ENCODE measurements at regions not wholly inside any gene's neighbourhood (a gene's known extent, or its start where the extent isn't known, plus 50 kb on each side); places are given as distances from the start of the nearest gene placed in this dataset.

DNA sequence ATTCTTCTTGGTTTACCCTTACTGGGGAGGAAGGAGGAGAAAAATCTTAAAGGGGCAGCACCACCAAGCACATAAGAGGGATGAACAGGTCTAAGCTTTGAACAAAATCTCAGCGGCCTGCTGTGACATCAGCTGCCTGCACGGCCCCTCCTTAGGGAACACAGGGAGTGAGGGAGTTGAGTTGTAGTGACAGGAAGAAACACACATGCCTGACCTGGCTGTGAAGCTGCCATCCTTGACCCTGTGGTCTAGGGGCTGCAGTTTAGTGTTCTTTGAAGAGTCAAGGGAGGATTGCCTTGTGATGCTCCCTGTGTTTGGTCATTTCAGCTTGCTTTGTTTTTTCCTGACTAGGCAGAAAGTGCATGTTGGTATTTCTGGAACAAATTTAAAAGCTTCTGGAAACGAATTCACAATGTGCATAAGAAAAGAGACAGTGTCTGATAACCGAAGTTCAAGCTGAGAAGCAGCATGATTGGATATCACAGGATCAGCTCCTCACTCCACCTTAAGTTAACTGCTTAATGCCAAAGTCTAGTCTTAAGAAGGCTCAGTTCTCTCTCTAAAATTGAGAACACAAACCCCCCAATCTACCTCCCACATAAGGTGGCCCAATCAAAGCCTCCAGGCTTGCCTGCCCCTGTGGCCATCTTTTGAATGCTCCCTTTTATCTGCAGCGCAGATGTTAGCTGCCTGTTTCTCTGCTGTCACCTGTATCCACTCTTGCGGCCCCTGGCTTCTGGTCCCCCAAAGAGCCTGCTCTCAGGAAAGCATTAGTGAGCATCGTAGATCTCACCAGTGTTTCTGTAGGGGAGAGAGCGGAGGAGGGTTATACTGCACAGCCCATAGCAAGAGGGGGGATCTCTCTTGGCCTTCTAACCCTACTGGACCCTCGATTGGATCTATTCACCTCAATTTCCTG lies 82.2 kb downstream of the SCN11A start:
- Histone ChIP-seq H3K27ac (replicated peaks) (no peak overlapping the region), H3K4me3 (replicated peaks; ENCODE audit: insufficient read depth, low read length) (no peak overlapping the region), H3K27me3 (ENCODE audit: insufficient read depth, poor library complexity, severe bottlenecking) (peaks cover 13% of the 10 kb centered on the region)
- DNase-seq (ENCODE audit: low read depth in 1 of 2, low spot score in 1 of 2): no peak
- no peak for TF ChIP-seq POLR2AphosphoS5 (IDR thresholded peaks at IDR 0.05; ENCODE audit: low read depth)
- TF ChIP-seq SPI1 (IDR thresholded peaks at IDR 0.05; ENCODE audit: borderline replicate concordance, low read depth): no peak
- TF ChIP-seq GABPA (IDR thresholded peaks at IDR 0.05; ENCODE audit: low read depth): no peak
- TF ChIP-seq, protein P1, sequence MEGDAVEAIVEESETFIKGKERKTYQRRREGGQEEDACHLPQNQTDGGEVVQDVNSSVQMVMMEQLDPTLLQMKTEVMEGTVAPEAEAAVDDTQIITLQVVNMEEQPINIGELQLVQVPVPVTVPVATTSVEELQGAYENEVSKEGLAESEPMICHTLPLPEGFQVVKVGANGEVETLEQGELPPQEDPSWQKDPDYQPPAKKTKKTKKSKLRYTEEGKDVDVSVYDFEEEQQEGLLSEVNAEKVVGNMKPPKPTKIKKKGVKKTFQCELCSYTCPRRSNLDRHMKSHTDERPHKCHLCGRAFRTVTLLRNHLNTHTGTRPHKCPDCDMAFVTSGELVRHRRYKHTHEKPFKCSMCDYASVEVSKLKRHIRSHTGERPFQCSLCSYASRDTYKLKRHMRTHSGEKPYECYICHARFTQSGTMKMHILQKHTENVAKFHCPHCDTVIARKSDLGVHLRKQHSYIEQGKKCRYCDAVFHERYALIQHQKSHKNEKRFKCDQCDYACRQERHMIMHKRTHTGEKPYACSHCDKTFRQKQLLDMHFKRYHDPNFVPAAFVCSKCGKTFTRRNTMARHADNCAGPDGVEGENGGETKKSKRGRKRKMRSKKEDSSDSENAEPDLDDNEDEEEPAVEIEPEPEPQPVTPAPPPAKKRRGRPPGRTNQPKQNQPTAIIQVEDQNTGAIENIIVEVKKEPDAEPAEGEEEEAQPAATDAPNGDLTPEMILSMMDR (IDR thresholded peaks at IDR 0.05; ENCODE audit: insufficient read depth, low read length): no peak
- TF ChIP-seq, protein P2, sequence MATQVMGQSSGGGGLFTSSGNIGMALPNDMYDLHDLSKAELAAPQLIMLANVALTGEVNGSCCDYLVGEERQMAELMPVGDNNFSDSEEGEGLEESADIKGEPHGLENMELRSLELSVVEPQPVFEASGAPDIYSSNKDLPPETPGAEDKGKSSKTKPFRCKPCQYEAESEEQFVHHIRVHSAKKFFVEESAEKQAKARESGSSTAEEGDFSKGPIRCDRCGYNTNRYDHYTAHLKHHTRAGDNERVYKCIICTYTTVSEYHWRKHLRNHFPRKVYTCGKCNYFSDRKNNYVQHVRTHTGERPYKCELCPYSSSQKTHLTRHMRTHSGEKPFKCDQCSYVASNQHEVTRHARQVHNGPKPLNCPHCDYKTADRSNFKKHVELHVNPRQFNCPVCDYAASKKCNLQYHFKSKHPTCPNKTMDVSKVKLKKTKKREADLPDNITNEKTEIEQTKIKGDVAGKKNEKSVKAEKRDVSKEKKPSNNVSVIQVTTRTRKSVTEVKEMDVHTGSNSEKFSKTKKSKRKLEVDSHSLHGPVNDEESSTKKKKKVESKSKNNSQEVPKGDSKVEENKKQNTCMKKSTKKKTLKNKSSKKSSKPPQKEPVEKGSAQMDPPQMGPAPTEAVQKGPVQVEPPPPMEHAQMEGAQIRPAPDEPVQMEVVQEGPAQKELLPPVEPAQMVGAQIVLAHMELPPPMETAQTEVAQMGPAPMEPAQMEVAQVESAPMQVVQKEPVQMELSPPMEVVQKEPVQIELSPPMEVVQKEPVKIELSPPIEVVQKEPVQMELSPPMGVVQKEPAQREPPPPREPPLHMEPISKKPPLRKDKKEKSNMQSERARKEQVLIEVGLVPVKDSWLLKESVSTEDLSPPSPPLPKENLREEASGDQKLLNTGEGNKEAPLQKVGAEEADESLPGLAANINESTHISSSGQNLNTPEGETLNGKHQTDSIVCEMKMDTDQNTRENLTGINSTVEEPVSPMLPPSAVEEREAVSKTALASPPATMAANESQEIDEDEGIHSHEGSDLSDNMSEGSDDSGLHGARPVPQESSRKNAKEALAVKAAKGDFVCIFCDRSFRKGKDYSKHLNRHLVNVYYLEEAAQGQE (IDR thresholded peaks at IDR 0.05; ENCODE audit: insufficient replicate concordance, low read depth): no peak

DNA sequence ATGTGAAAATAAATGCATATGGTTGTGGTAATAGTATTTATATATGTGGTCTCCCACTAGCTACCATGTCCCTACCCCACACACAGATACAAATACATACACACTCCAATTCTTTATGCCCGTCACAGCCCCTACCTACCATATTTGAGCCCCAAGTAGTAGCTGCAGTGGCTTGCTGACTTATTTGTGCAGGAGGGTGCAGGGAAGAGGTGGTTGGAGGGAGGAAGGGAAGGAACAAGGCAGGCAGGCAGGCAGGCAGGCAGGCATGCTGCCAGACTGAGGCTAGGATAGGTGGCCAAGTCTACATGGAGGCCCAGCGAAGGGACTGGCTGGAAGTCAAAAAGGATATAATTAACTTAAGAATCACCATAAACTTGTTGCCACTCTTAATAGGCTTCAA lies 82.9 kb downstream of the SCN11A start:
- TF ChIP-seq GABPA (IDR thresholded peaks at IDR 0.05; ENCODE audit: low read depth): no peak
- no peak overlapping the region for H3K27ac ChIP-seq (replicated peaks)
- peaks cover 13% of the 10 kb centered on the region for H3K27me3 ChIP-seq (ENCODE audit: insufficient read depth, poor library complexity, severe bottlenecking)
- no peak overlapping the region for H3K4me3 ChIP-seq (replicated peaks; ENCODE audit: insufficient read depth, low read length)
- no peak for DNase-seq (ENCODE audit: low read depth in 1 of 2, low spot score in 1 of 2)

DNA sequence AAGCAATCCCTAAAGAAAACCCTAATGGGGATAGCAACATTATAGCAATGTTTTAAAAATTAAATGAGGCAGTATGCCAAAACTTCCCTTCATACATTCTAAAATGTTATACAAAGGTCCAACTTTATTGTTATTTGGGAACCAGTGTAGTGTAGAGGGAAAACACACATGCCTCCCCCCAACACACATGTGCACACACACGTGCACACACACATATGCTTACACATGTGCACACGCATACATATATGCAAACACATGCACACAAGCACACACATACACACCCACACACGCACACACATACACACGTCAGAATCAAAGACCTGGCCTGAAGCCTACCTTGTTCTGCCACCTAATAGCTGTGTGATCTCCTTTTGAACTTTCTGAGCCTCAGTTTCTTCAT lies 83.3 kb downstream of the SCN11A start:
- no peak for TF ChIP-seq GABPA (IDR thresholded peaks at IDR 0.05; ENCODE audit: low read depth)
- TF ChIP-seq POLR2AphosphoS5 (IDR thresholded peaks at IDR 0.05; ENCODE audit: low read depth): no peak
- TF ChIP-seq, protein P1 (IDR thresholded peaks at IDR 0.05; ENCODE audit: insufficient read depth, low read length): no peak
- TF ChIP-seq, protein P2 (IDR thresholded peaks at IDR 0.05; ENCODE audit: insufficient replicate concordance, low read depth): no peak
- no peak for TF ChIP-seq SPI1 (IDR thresholded peaks at IDR 0.05; ENCODE audit: borderline replicate concordance, low read depth)
- Histone ChIP-seq H3K27ac (replicated peaks) (no peak overlapping the region), H3K4me3 (replicated peaks; ENCODE audit: insufficient read depth, low read length) (no peak overlapping the region), H3K27me3 (ENCODE audit: insufficient read depth, poor library complexity, severe bottlenecking) (peaks cover 9% of the 10 kb centered on the region)
- DNase-seq (ENCODE audit: low read depth in 1 of 2, low spot score in 1 of 2): no peak

DNA sequence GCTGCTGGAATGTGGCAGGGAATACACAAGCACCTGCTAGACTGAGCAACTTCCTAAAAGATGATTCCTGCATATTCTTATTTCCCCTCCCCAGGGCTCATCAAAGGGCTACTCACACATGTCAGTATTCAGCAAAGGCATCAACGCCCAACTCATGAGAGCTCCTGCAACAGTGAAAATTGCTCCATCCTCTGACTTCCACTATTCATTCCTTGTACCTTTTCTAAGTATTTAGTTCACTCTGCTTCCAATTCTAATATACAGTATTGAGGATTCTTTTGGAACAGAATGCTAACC lies 84.1 kb downstream of the SCN11A start:
- no peak for DNase-seq (ENCODE audit: low read depth in 1 of 2, low spot score in 1 of 2)
- TF ChIP-seq, protein P2 (IDR thresholded peaks at IDR 0.05; ENCODE audit: insufficient replicate concordance, low read depth): no peak
- TF ChIP-seq GABPA (IDR thresholded peaks at IDR 0.05; ENCODE audit: low read depth) (no peak), SPI1 (IDR thresholded peaks at IDR 0.05; ENCODE audit: borderline replicate concordance, low read depth) (no peak), POLR2AphosphoS5 (IDR thresholded peaks at IDR 0.05; ENCODE audit: low read depth) (no peak)
- TF ChIP-seq, protein P1 (IDR thresholded peaks at IDR 0.05; ENCODE audit: insufficient read depth, low read length): no peak
- H3K27ac ChIP-seq (replicated peaks): no peak overlapping the region
- peaks cover 7% of the 10 kb centered on the region for H3K27me3 ChIP-seq (ENCODE audit: insufficient read depth, poor library complexity, severe bottlenecking)
- no peak overlapping the region for H3K4me3 ChIP-seq (replicated peaks; ENCODE audit: insufficient read depth, low read length)
